ENCODE measurements at regions not wholly inside any gene's neighbourhood (a gene's known extent, or its start where the extent isn't known, plus 50 kb on each side); places are given as distances from the start of the nearest gene placed in this dataset.

DNA sequence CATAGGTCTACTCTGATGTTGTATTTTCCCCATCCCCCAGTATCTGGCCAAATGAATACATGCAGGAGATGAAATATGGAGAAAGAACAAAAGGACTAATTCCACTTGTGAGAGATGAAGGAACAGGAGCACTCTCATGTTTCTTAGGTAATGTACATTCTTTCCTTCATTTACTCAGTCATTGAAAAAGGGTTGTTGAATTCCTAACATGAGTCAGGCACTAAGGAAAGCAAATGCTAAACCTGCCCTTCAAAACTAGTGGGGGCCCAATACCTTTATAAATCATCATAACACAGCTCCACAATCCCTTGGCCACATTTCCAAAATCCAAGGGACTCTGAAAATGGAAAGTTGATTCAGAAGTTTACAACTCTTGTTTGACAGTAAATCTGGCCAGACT is 94.3 kb downstream of the DIRAS3 start:
- H4K20me1 ChIP-seq (ENCODE audit: insufficient read depth): no peaks in the 10 kb centered on the region
- H3K4me2 ChIP-seq (ENCODE audit: low read length): no peak overlapping the region
- ChIA-PET RAD21 (ENCODE audit: low non-redundant PET in 1 of 2, low total read pairs in 2 of 2, uncharacterized antibody in 2 of 2, unreplicated experiment in 2 of 2) (no interaction called here), POLR2A (no interaction called here), CTCF (no interaction called here)
- no peaks in the 10 kb centered on the region for H3K27me3 ChIP-seq (ENCODE audit: insufficient read depth, low read length)
- no peaks in the 10 kb centered on the region for H3K36me3 ChIP-seq (ENCODE audit: control insufficient read depth in 1 of 2, insufficient read depth in 2 of 2, low read length in 2 of 2)
- no peaks in the 10 kb centered on the region for H3K4me1 ChIP-seq (ENCODE audit: control insufficient read depth in 1 of 2, insufficient read depth in 2 of 2, low read length in 2 of 2)
- intact Hi-C loops (cut with micrococcal nuclease): no loop called here
- no TSS peak for BruUV-seq (replicated peaks)
- H3K9me2 ChIP-seq (ENCODE audit: insufficient read depth): no peaks in the 10 kb centered on the region
- ATAC-seq: no peak
- H3K9me3 ChIP-seq (ENCODE audit: control insufficient read depth in 1 of 2, insufficient read depth in 1 of 2, low read depth in 1 of 2, low read length in 2 of 2): no peaks in the 10 kb centered on the region
- no peak overlapping the region for H3K27ac ChIP-seq (ENCODE audit: low read depth, low read length)
- no peaks in the 10 kb centered on the region for H3K79me2 ChIP-seq (ENCODE audit: insufficient read depth, low read length)
- no peak overlapping the region for H2AFZ ChIP-seq (ENCODE audit: low read depth, low read length, poor library complexity, severe bottlenecking)
- no peak for DNase-seq (ENCODE audit: low read depth, low spot score)
- H3K9ac ChIP-seq (ENCODE audit: low read length): no peak overlapping the region
- H3K4me3 ChIP-seq (replicated peaks in 1 of 2; ENCODE audit: low read depth in 1 of 2, low read length in 2 of 2): no peak overlapping the region
- TF ChIP-seq RAD21 (IDR thresholded peaks at IDR 0.05; ENCODE audit: low read depth) (no peak), SIN3A (IDR thresholded peaks at IDR 0.05; ENCODE audit: low read depth) (no peak), ELF1 (IDR thresholded peaks at IDR 0.05; ENCODE audit: borderline replicate concordance, low read depth) (no peak), POLR2A (IDR thresholded peaks at IDR 0.05; ENCODE audit: borderline replicate concordance, extremely low read depth, insufficient read depth, insufficient read length) (no peak), SRF (IDR thresholded peaks at IDR 0.05; ENCODE audit: low read depth) (no peak), YY1 (IDR thresholded peaks at IDR 0.05; ENCODE audit: extremely low read depth, insufficient replicate concordance, low read depth, low read length) (no peak), CEBPB (IDR thresholded peaks at IDR 0.05; ENCODE audit: low read depth) (no peak), FOSL1 (IDR thresholded peaks at IDR 0.05; ENCODE audit: low read depth) (no peak), EGR1 (IDR thresholded peaks at IDR 0.05; ENCODE audit: low read depth) (no peak)
- TF ChIP-seq, protein P1, sequence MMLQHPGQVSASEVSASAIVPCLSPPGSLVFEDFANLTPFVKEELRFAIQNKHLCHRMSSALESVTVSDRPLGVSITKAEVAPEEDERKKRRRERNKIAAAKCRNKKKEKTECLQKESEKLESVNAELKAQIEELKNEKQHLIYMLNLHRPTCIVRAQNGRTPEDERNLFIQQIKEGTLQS (IDR thresholded peaks at IDR 0.05): no peak
- TF ChIP-seq, protein P2, sequence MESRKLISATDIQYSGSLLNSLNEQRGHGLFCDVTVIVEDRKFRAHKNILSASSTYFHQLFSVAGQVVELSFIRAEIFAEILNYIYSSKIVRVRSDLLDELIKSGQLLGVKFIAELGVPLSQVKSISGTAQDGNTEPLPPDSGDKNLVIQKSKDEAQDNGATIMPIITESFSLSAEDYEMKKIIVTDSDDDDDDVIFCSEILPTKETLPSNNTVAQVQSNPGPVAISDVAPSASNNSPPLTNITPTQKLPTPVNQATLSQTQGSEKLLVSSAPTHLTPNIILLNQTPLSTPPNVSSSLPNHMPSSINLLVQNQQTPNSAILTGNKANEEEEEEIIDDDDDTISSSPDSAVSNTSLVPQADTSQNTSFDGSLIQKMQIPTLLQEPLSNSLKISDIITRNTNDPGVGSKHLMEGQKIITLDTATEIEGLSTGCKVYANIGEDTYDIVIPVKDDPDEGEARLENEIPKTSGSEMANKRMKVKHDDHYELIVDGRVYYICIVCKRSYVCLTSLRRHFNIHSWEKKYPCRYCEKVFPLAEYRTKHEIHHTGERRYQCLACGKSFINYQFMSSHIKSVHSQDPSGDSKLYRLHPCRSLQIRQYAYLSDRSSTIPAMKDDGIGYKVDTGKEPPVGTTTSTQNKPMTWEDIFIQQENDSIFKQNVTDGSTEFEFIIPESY (IDR thresholded peaks at IDR 0.05; ENCODE audit: extremely low read depth, insufficient replicate concordance, low read length): no peak
